CD4-positive, alpha-beta T cell (primary cell): ENCODE measurements at regions not wholly inside any gene's neighbourhood (a gene's known extent, or its start where the extent isn't known, plus 50 kb on each side); places are given as distances from the start of the nearest gene placed in this dataset.

Experiments
- ATAC-seq: fragments of 200-7000 bp; cut with Tn5 transposase; one replicate; pipeline ENCODE4 v1.10.0; 2022; ENCODE audit warnings: mild to moderate bottlenecking; ENCODE audit not compliant: poor library complexity
- CTCF ChIA-PET: fragments of 350-600 bp; sonication (Branson Sonifier 250); formaldehyde crosslinking; loops from one replicate; lab custom pipeline; 2021; ENCODE audit warnings: antibody characterized with exemption, inconsistent platforms; lab: Charles Lee
- POLR2A ChIA-PET: fragments of 350-600 bp; sonication (Branson Sonifier 250); formaldehyde crosslinking; loops from one replicate; lab custom pipeline; 2021; ENCODE audit warnings: antibody characterized with exemption, inconsistent platforms; lab: Charles Lee
- DNase-seq, 14 experiments: peaks; one replicate each; pipeline ENCODE4 v3.0.0-alpha.2; 2013 to 2020; ENCODE audit warnings: mixed read lengths in 2 of 14
- H3K27ac ChIP-seq, 2 donors: one replicate each; pipeline versions ENCODE4 v1.5.1 to v1.7.0; 2013; ENCODE audit warnings: low read length in 2 of 2, low read depth in 1 of 2, mild to moderate bottlenecking in 1 of 2
- H3K27me3 ChIP-seq, 2 experiments: 1 replicate in 1 of 2; 2 replicates in 1 of 2; pipeline versions ENCODE4 v1.6.1 to v1.7.0; 2013; ENCODE audit warnings: low read length in 2 of 2, control low read depth in 1 of 2, mild to moderate bottlenecking in 1 of 2, moderate library complexity in 1 of 2; ENCODE audit not compliant: insufficient read depth in 2 of 2, control insufficient read depth in 1 of 2
- H3K36me3 ChIP-seq: one replicate; pipeline ENCODE4 v1.6.1; 2013; ENCODE audit warnings: low read length, control low read depth; ENCODE audit not compliant: insufficient read depth
- H3K4me1 ChIP-seq: one replicate; pipeline ENCODE4 v1.6.1; 2013; ENCODE audit warnings: low read length, control low read depth; ENCODE audit not compliant: insufficient read depth
- H3K4me3 ChIP-seq: one replicate; pipeline ENCODE4 v1.5.1; 2013; ENCODE audit warnings: mild to moderate bottlenecking, low read length, moderate library complexity
- H3K9me3 ChIP-seq, 2 experiments: 1 replicate in 1 of 2; 2 replicates in 1 of 2; pipeline versions ENCODE4 v1.6.1 to v1.7.0; 2013; ENCODE audit warnings: low read length in 2 of 2, mild to moderate bottlenecking in 2 of 2, control low read depth in 1 of 2, moderate library complexity in 1 of 2; ENCODE audit not compliant: control insufficient read depth in 1 of 2, insufficient read depth in 1 of 2
- H3K27ac Mint-ChIP-seq: one replicate; pipeline ENCODE4 v1.8.0; 2020; ENCODE audit warnings: mixed read lengths
- H3K27me3 Mint-ChIP-seq: one replicate; pipeline ENCODE4 v1.8.0; 2021; ENCODE audit warnings: mixed read lengths
- H3K36me3 Mint-ChIP-seq: one replicate; pipeline ENCODE4 v1.8.0; 2021; ENCODE audit warnings: low read depth, mixed read lengths
- H3K4me1 Mint-ChIP-seq: one replicate; pipeline ENCODE4 v1.8.0; 2021; ENCODE audit warnings: low read depth, mixed read lengths
- H3K4me3 Mint-ChIP-seq: one replicate; pipeline ENCODE4 v1.8.0; 2020; ENCODE audit warnings: mild to moderate bottlenecking, mixed read lengths
- H3K9me3 Mint-ChIP-seq: one replicate; pipeline ENCODE4 v1.8.0; 2020; ENCODE audit warnings: mixed read lengths
- intact Hi-C, 2 experiments: fragments of 100-400 bp; cut with DNase I in 1 of 2; cut with micrococcal nuclease in 1 of 2; formaldehyde crosslinking; loops; one replicate each; pipeline versions ENCODE4 v1.15.1 to v1.9.0; 2023 to 2025; cut with DNase I, micrococcal nuclease
- TF ChIP-seq, protein P1 (sequence below): fragments of 200-600 bp; IDR thresholded peaks from one replicate; pipeline ENCODE4 v1.8.0; 2022; ENCODE audit warnings: antibody characterized with exemption, mild to moderate bottlenecking

DNA sequence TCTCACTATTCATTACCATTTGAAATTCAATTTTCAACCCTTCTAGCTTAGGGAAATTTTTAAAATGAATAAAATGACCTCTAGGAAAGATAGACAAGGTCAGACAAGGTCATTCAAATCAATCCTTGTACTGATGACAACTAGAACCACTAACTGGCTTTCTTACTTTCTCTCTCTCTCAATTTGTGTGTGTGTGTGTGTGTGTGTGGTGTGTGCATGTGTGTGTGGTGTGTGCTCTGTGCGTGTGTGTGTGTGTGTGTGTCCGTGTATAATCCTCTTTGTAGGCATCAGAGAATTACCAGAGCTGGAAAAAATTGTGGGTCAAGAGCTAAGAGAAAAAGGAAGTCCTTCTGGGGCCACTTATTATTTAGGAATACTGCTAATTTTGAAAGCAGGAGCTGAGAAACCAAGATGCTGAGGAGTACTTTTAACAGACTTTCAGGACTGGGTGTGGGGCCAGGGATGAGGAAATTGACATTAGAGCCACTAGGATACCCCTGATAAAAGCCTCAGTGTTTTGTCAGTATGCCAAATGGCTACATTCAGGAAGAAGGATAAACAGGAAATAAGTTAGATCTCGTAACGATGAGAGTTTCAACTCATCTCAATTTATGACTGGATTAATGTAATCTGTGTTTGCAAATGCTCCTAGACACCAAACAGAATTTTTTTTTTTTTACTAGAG lies 723.3 kb downstream of the CETN3 start:
- no peaks in the 10 kb centered on the region for H3K9me3 ChIP-seq
- no peaks in the 10 kb centered on the region for H3K36me3 Mint-ChIP-seq
- H3K9me3 Mint-ChIP-seq, result no peaks in the 10 kb centered on the region
- no peaks in the 10 kb centered on the region for H3K4me1 Mint-ChIP-seq
- no peak overlapping the region for H3K27ac Mint-ChIP-seq
- H3K4me3 ChIP-seq, result no peak overlapping the region
- H3K36me3 ChIP-seq, result no peaks in the 10 kb centered on the region
- intact Hi-C loops, result no loop called here
- no peak overlapping the region for H3K4me3 Mint-ChIP-seq
- no peaks in the 10 kb centered on the region for H3K27me3 Mint-ChIP-seq
- no peak for DNase-seq
- ChIA-PET POLR2A (interaction anchor here (0.7 kb wide), 1 partner anchor 786 kb away, joined by 3 read pairs; no protein-coding TSS in a partner anchor), CTCF (no interaction called here)
- no peaks in the 10 kb centered on the region for H3K4me1 ChIP-seq
- TF ChIP-seq, protein P1, sequence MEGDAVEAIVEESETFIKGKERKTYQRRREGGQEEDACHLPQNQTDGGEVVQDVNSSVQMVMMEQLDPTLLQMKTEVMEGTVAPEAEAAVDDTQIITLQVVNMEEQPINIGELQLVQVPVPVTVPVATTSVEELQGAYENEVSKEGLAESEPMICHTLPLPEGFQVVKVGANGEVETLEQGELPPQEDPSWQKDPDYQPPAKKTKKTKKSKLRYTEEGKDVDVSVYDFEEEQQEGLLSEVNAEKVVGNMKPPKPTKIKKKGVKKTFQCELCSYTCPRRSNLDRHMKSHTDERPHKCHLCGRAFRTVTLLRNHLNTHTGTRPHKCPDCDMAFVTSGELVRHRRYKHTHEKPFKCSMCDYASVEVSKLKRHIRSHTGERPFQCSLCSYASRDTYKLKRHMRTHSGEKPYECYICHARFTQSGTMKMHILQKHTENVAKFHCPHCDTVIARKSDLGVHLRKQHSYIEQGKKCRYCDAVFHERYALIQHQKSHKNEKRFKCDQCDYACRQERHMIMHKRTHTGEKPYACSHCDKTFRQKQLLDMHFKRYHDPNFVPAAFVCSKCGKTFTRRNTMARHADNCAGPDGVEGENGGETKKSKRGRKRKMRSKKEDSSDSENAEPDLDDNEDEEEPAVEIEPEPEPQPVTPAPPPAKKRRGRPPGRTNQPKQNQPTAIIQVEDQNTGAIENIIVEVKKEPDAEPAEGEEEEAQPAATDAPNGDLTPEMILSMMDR, result no peak
- no peak for ATAC-seq
- no peaks in the 10 kb centered on the region for H3K27me3 ChIP-seq
- no peak overlapping the region for H3K27ac ChIP-seq

DNA sequence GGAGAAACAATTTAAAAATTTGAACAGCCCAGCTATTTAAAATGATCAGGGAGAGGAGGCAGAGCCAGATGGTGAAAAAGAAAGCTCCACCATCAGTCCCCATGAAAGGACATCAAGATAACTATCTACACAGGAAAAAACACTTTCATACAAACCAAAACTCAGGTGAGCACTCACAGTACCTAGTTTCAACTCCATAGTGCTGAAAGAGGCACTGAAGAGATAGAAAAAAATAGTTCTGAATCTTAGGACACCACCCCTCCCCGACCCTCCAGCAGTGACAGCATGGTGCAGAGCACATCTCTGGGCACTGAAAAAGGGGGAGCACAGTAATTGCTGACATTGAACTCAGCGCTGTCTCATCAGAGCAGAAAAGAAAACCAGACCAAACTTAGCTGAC lies 732.9 kb downstream of the CETN3 start:
- POLR2A ChIA-PET, result no interaction called here

DNA sequence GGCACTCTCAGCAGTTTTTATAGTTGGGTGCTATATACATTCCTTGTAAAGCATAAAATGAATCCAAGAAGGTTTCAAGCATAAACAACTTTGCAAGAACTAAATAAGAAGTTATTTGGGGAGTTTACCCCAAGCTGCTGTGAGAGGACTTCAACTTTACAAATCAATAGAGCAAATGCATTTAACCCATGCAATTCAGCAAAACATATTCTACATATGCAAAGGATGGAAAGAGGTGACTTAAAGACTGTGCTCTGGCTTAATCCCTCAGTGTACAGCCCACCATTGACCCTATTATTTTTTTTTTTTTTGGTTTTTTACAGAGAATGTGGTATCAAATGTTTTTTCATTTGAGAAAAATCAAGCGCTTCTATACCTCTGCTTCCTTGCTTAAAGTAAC lies 736.5 kb downstream of the CETN3 start:
- H3K36me3 Mint-ChIP-seq, result no peaks in the 10 kb centered on the region

More for the DNA sequence above, 732.9 kb downstream of the CETN3 start:
- Mint-ChIP-seq H3K9me3 (peaks cover 13% of the 10 kb centered on the region), H3K27ac (no peak overlapping the region), H3K27me3 (no peaks in the 10 kb centered on the region), H3K36me3 (no peaks in the 10 kb centered on the region), H3K4me3 (no peak overlapping the region), H3K4me1 (no peaks in the 10 kb centered on the region)
- H3K4me3 ChIP-seq, result no peak overlapping the region
- intact Hi-C loops, result no loop called here
- H3K4me1 ChIP-seq, result no peaks in the 10 kb centered on the region
- H3K9me3 ChIP-seq, result peaks cover 0 to 4% of the 10 kb centered on the region in 2 experiments
- TF ChIP-seq, protein P1, result no peak
- H3K27me3 ChIP-seq, result no peaks in the 10 kb centered on the region
- H3K27ac ChIP-seq, result no peak overlapping the region
- CTCF ChIA-PET, result no interaction called here
- ATAC-seq (no peak), DNase-seq (no peak)
- no peaks in the 10 kb centered on the region for H3K36me3 ChIP-seq

More for the DNA sequence above, 736.5 kb downstream of the CETN3 start:
- no peak overlapping the region for H3K4me3 ChIP-seq
- Mint-ChIP-seq H3K4me3 (no peak overlapping the region), H3K4me1 (no peaks in the 10 kb centered on the region), H3K9me3 (peaks cover 4% of the 10 kb centered on the region), H3K27me3 (no peaks in the 10 kb centered on the region), H3K27ac (no peak overlapping the region)
- no peak overlapping the region for H3K27ac ChIP-seq
- H3K36me3 ChIP-seq, result no peaks in the 10 kb centered on the region
- H3K9me3 ChIP-seq, result peaks cover 0 to 4% of the 10 kb centered on the region in 2 experiments
- no peaks in the 10 kb centered on the region for H3K27me3 ChIP-seq
- ChIA-PET CTCF (no interaction called here), POLR2A (no interaction called here)
- intact Hi-C loops, result no loop called here
- H3K4me1 ChIP-seq, result no peaks in the 10 kb centered on the region
- ATAC-seq (no peak), DNase-seq (no peak)
- TF ChIP-seq, protein P1, result no peak
